Vagina (tissue), 2 donors: ENCODE measurements at regions not wholly inside any gene's neighbourhood (a gene's known extent, or its start where the extent isn't known, plus 50 kb on each side); places are given as distances from the start of the nearest gene placed in this dataset.

ENCODE experiments used
- CTCF ChIP-seq, 3 experiments: fragments of 450-650 bp in 2 of 3; fragments of 200-600 bp in 1 of 3; sonication (generic) in 1 of 3; IDR thresholded peaks; one replicate each; pipeline ENCODE4 v1.5.1; 2017 to 2019; ENCODE audit warnings: antibody characterized with exemption in 3 of 3, mild to moderate bottlenecking in 2 of 3, moderate library complexity in 2 of 3
- POLR2A ChIP-seq, 2 donors: fragments of 450-650 bp; IDR thresholded peaks; one replicate each; pipeline ENCODE4 v1.6.1; 2017; ENCODE audit warnings: antibody characterized with exemption in 2 of 2, mild to moderate bottlenecking in 2 of 2, moderate library complexity in 2 of 2

GRCh38 chr2:41791523-41791922 lies 256.3 kb upstream of the PKDCC start:
- TF ChIP-seq CTCF (IDR thresholded peaks at IDR 0.05) (no peak), POLR2A (IDR thresholded peaks at IDR 0.05) (no peak)
